Type B pancreatic cell (in vitro differentiated cells): ENCODE measurements at regions not wholly inside any gene's neighbourhood (a gene's known extent, or its start where the extent isn't known, plus 50 kb on each side); places are given as distances from the start of the nearest gene placed in this dataset.

Source experiments
- DNase-seq: peaks from one replicate; pipeline ENCODE4 v3.0.0; 2021; ENCODE audit warnings: mixed read lengths; ENCODE audit not compliant: unreplicated experiment; ENCODE audit errors: extremely low spot score
- H3K27ac Mint-ChIP-seq: 2 replicates; pipeline ENCODE4 v1.8.0; 2021; ENCODE audit warnings: mild to moderate bottlenecking, mixed read lengths
- H3K27me3 Mint-ChIP-seq: 2 replicates; pipeline ENCODE4 v1.8.0; 2021; ENCODE audit warnings: mixed read lengths
- H3K36me3 Mint-ChIP-seq: 2 replicates; pipeline ENCODE4 v1.8.0; 2021; ENCODE audit warnings: mixed read lengths
- H3K4me1 Mint-ChIP-seq: one replicate; pipeline ENCODE4 v1.8.0; 2021; ENCODE audit warnings: mixed read lengths; ENCODE audit not compliant: unreplicated experiment
- H3K4me3 Mint-ChIP-seq: 2 replicates; pipeline ENCODE4 v1.8.0; 2021; ENCODE audit warnings: mild to moderate bottlenecking, mixed read lengths
- H3K9me3 Mint-ChIP-seq: 2 replicates; pipeline ENCODE4 v1.8.0; 2021; ENCODE audit warnings: mixed read lengths
- TF ChIP-seq, protein P1 (sequence below): fragments of 200-600 bp; sonication (generic); conservative IDR thresholded peaks from 2 replicates; pipeline ENCODE4 v1.5.0; 2021; ENCODE audit warnings: antibody characterized with exemption, mild to moderate bottlenecking

DNA sequence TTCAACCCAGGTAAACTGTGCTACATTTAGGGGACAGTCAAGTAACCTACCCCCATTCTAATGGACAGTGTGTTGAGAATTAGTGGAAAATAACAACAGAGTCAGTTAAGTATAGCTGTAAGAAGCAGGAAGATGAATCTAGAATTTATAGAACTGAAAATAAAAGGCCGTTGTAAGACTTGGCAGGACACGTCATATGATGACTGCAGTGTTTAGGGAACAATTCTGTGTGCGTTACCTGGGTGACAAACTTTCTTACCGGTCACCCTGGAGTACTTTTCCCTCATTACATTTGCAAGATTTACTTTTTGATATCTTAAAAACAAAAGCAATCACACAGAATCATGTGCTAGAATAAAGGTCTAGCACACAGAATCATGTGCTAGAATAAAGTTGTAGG is 536.3 kb upstream of the ZNF717 start:
- H3K4me1 Mint-ChIP-seq, result no peaks in the 10 kb centered on the region

GRCh38 chr3:76324101-76324500 is 538.8 kb upstream of the ZNF717 start:
- Mint-ChIP-seq H3K4me3 (no peak overlapping the region), H3K36me3 (no peaks in the 10 kb centered on the region), H3K9me3 (no peaks in the 10 kb centered on the region), H3K27me3 (no peaks in the 10 kb centered on the region), H3K4me1 (no peaks in the 10 kb centered on the region), H3K27ac (no peak overlapping the region)
- TF ChIP-seq, protein P1, sequence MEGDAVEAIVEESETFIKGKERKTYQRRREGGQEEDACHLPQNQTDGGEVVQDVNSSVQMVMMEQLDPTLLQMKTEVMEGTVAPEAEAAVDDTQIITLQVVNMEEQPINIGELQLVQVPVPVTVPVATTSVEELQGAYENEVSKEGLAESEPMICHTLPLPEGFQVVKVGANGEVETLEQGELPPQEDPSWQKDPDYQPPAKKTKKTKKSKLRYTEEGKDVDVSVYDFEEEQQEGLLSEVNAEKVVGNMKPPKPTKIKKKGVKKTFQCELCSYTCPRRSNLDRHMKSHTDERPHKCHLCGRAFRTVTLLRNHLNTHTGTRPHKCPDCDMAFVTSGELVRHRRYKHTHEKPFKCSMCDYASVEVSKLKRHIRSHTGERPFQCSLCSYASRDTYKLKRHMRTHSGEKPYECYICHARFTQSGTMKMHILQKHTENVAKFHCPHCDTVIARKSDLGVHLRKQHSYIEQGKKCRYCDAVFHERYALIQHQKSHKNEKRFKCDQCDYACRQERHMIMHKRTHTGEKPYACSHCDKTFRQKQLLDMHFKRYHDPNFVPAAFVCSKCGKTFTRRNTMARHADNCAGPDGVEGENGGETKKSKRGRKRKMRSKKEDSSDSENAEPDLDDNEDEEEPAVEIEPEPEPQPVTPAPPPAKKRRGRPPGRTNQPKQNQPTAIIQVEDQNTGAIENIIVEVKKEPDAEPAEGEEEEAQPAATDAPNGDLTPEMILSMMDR, result no peak
- no peak for DNase-seq

More for the DNA sequence above, 536.3 kb upstream of the ZNF717 start:
- Mint-ChIP-seq H3K27ac (no peak overlapping the region), H3K9me3 (no peaks in the 10 kb centered on the region), H3K27me3 (no peaks in the 10 kb centered on the region), H3K4me3 (no peak overlapping the region), H3K36me3 (no peaks in the 10 kb centered on the region)
- DNase-seq, result no peak
- TF ChIP-seq, protein P1, result no peak

DNA sequence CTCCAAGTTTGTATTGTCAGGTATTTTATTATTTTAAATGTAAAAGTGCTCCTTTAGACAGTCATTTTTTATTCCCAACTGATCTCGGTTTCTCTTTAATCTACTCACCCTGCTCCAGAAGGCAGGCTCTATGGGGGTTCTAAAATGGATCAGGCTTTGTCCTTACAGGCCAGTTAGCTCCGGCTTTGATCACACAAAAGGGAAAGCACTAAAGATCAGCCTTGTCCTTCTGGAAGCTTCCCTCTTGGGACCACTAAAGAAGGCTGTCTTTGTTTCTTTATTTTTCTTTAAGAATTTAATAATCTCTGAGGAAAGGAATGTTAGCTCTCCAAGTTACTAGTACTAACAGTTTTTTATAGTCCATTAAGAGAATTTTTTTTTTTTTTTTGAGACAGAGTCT is 560.5 kb upstream of the ZNF717 start:
- H3K4me3 Mint-ChIP-seq, result no peak overlapping the region
- no peaks in the 10 kb centered on the region for H3K36me3 Mint-ChIP-seq
- H3K4me1 Mint-ChIP-seq, result peaks cover 5% of the 10 kb centered on the region
- no peaks in the 10 kb centered on the region for H3K9me3 Mint-ChIP-seq
- no peak for DNase-seq
- no peak overlapping the region for H3K27ac Mint-ChIP-seq
- TF ChIP-seq, protein P1, result no peak
- no peaks in the 10 kb centered on the region for H3K27me3 Mint-ChIP-seq

DNA sequence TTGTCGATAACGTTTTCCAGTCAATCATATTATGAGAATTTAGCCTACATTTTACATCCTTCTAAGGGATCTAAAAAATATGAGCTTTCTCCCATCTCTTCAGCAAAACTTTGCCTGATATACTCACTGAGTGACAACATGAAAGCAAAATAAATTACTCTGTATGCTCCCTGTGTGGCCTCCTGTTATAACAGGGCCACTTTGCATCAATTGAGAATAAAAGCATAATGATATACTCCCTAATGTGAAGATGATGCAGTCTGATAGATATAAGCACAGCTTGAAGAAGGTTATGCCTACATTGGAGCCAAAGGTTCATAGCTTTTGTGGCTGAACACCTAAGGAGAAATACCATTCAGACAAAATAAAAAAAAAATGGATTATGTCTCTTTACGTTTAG is 561.3 kb upstream of the ZNF717 start:
- H3K4me1 Mint-ChIP-seq, result peaks cover 5% of the 10 kb centered on the region
- TF ChIP-seq, protein P1, result no peak
- no peaks in the 10 kb centered on the region for H3K36me3 Mint-ChIP-seq
- no peak overlapping the region for H3K4me3 Mint-ChIP-seq
- no peak for DNase-seq
- H3K27ac Mint-ChIP-seq, result no peak overlapping the region
- H3K9me3 Mint-ChIP-seq, result no peaks in the 10 kb centered on the region
- no peaks in the 10 kb centered on the region for H3K27me3 Mint-ChIP-seq

GRCh38 chr3:76349715-76350480 is 564.5 kb upstream of the ZNF717 start:
- Mint-ChIP-seq H3K9me3 (no peaks in the 10 kb centered on the region), H3K27ac (no peak overlapping the region), H3K4me1 (peaks cover 3% of the 10 kb centered on the region), H3K27me3 (no peaks in the 10 kb centered on the region), H3K36me3 (no peaks in the 10 kb centered on the region), H3K4me3 (no peak overlapping the region)
- TF ChIP-seq, protein P1, result no peak
- DNase-seq, result no peak
